AG08395 (cell line): ENCODE measurements at regions not wholly inside any gene's neighbourhood (a gene's known extent, or its start where the extent isn't known, plus 50 kb on each side); places are given as distances from the start of the nearest gene placed in this dataset.
A peak's percentile ranks its signal among the peaks of the same experiment; 100 is the strongest.

Experiments used
- DNase-seq: peaks from one replicate; pipeline ENCODE4 v3.0.0; 2012; ENCODE audit warnings: mixed read lengths, low spot score

DNA sequence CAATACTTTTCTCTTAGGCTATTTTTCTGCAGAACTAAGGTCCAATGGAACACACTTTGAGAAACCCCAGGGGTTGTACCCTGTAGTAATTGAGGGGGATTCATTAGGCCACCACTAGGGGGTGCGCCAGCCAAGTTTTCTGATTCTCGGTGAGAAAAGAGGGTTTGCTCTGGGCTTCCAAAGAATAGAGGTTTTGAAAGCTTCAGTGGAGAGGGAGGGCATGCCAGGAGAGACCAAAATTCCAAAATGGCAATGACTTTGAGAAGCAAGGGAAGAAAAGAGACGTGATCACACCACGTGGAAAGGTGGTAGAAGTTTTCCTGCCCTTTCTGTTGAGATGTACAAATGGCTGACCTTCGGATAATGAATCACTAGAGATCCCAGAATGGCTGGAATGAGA is 323.3 kb downstream of the RPS6KC1 start:
- peak; percentile 76 for DNase-seq

DNA sequence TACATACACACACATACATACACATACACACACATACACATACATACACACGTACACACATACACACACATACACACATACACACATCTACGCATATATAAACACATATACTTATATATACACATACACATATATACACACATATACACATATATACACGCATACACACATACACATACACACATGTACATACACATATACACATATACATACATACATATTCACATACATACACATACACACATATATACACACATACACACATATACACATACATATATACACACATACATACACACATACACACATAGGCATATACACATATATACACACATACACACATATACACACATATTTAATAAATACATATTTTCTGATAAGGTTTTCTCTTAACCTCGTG is 324.0 kb downstream of the RPS6KC1 start:
- no peak for DNase-seq

DNA sequence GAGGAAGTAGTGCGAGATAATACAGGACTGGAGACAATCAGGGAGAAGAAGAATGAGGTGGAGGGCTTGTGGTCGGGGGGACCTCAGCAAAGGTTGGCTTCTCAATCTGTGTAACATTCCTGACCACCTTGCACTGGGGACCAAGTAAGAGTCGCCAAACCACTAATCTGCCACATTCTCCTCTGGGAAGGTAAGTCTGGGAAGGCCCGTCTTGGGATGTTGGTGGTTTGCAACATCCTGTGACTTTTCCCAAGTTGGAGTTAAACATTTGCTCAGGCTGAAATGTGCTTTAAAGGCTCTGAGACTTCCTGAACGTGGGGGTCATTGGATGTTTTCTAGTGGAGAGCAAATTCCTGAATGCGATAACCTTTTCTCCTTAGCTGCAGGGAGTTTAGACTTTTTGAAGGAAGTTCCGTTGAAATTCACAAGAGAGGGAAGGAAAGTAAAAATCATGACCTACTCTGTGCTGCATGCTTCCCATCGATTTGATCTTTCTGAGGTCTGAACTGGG is 325.9 kb downstream of the RPS6KC1 start:
- no peak for DNase-seq

DNA sequence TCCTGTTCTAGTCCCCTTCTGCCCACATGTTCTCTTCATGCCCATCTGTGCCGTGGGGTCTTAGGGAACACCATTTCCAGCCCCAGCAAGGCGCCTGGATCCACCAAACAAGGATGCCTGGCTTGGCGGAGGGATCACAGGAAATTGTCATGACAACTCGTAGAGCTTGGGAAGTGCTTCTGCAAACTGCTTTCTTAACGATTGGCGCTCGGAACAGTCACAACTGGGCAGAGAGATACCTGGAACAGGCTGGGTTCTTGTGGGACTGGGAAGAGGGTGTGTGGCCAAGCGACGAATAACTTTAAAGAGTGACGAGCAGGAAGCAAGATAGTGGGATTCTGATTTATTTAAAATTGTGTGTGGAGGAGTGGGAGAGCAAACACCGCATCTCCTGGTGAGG is 329.8 kb downstream of the RPS6KC1 start:
- DNase-seq, result no peak

DNA sequence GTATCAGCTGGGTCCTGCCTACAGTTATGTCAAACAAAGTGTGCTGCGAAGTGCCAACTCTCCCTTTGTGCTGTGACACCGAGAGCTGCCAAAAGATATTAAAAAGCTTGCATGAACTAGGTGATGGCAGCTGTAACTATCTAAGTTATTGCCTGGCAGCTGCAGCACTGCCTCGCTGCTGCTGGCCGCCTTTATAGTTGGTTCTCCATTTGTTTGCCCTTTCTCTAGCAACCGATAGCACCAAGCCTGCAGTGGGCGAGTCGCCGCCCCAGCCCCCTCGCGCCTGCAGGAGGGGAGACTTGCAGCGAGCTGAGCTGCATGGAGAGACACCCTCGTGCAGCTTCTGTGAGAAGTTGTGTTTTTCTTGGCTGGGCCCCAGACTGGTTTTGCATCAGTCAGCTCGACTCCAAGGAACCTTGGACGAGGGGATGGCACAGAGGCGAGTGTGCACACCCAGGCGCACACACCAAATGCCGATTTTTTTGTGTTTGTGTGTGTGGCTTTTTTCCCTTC is 330.6 kb downstream of the RPS6KC1 start:
- no peak for DNase-seq

DNA sequence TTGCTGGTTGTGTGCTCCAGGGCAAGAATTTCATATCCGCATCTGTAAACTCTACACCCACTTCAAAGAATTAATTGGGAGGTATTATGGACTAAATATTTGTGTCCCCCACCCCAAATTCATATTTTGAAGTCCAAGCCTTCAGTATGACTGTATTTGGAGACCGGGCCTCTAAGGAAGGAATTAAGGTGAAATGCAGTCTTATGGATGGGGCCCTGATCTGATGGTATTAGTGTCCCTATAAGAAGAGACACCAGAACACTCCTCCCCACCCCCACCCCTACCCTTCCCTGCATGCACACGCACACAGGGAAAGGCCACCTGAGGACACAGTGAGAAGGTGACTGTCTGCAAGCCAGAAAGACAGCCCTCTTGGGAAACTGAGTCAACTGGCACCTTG is 332.4 kb downstream of the RPS6KC1 start:
- no peak for DNase-seq

DNA sequence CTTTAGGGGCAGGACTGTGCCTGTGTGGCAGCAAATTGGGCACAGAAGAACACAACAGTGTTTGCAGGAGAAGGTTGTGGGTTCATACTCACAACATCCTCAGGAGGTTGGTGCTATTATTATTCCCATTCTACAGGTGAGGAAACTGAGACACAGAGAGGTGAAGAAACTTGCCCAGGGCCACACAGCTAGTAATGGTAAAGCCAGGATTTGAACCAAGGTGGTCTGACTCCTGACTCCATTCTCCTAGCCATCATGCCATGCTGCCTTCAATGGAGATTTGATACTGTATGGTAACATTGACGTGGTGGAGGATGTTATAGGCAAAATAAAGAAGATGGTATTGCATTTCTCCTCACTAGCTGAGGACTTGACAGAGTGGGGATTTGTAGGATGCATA is 334.2 kb downstream of the RPS6KC1 start:
- no peak for DNase-seq

DNA sequence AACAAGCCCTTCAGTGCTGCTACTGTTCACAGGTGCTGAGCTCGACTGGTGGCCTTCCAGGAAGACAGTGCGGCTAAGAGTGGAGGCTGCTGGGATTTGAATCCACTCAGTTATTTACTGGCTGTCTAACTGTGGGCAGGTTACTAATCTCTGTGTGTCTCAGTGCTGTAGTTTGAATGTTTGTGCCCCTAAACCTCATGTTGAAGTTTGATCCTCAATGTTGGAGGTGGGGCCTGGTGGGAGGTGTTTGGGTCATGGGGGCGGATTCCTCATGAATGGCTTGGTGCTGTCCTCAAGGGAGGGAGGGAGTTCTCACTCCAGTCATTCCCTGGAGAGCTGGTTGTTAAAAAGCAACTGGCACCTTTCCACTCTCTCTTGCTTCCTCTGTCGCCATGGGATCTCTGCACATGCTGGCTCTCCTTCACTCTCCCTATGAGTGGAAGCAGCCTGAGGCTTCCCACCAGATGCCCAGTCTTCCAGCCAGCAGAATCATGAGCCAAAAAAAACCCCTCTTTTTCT is 334.8 kb downstream of the RPS6KC1 start:
- DNase-seq, result no peak

DNA sequence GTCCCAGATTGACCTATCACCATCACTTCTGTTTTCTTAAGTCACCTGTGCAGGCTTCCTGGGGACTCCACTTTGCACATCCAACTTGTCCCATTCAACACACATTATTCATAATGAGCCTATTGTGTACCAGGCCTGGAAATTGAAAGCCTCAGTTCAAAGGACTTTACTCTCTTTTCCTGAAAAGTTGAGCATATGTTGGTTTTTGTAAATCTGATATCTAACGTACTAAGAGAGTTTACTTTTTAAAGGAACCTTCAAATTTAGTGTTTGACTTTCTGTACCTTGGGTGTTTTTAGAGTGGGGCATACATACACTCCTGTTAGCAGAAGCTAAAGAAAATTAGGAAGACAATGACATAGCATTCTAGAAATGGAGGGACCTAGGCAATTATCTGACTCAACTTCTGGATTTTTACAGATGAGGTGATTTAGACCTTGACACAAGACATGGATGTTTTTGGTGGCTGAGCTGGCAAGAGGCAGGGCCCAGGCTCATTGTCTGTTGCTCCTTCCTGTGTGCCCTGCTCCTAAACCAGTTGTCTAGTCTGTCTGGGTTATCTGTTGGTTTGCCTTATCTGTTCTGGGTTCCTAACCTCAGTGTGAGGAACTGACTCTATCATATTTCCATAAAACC is 336.5 kb downstream of the RPS6KC1 start:
- no peak for DNase-seq

DNA sequence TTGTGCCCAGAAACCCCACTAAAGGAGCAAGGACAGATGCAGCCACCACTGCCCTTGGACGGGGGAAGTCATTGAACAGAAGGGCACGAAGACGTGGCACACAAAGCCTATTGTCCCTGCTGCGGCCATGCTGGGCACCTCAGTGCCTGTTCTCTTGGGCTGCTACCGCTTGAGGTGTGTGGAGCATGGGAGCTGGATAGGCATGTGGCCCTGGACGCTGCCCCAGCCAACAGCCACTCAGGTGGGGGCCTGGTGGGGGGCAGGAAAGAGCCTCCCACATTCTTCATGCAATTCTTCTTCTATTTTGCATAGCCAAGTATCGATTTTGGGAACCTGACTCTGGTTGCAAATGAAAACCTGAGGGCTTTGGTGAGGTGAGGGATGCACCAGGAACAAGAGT is 337.2 kb downstream of the RPS6KC1 start:
- no peak for DNase-seq

DNA sequence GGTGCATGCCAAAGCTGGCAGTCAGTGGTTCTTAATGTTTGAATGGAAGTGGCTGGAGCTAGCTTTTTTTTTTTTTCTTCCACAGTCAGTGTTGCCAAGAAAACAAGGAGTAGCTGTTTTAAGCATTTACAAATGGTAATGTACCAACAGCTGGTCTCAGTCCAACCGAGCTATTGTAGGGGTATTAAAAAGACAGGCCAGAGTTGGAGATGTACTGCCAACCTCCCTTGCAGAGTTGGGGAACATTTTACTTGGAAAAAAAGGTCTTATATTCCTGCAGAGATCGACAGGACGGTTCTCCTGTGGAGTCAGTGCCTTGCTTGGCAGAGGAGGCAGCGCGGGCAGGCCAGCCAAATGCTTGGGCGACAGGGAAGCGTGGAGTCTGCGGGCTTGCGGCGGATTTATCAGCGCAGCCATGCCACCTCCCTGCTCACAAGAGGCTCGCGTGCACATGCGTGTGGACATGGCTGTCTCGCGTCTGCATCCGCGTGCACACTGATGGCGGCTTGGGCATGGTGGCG is 338.1 kb downstream of the RPS6KC1 start:
- no peak for DNase-seq

DNA sequence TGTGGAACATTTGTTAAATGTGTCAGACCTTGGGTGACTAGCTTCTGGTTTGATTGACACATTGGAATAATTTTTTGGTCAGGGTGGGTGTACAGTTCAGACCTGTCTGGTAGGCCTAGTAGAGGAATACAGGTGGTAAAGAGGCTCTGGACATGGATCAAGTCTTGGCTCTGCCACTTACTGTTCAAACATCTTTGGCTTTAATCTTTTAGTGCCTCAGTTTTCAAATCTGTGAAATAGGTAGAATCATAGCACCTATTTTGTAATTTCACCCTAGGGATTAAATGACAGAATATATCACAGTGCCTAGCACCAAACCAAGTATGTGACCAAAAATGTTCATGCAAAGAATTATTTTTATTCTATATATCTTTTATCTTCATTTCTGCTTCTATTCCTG is 340.4 kb downstream of the RPS6KC1 start:
- DNase-seq, result no peak

DNA sequence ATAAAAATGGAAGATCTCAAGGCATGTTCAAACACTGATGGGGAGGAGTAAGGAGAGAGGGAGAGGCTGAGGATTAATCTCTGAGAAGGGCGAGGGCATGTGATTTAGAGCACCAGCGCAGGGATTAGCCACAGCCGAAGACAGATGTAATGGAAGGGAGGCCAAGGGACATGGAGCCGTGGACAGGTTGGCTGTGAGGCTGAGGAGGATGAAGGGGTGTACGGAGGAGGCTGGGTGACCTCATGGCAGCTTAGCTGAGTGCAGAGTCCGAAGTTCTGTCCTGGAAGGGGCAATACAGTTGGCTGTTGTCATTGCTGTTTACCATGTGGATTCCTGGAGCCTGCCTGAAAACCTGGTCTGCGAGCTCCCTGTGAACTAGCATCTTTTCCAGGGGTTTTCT is 342.8 kb downstream of the RPS6KC1 start:
- no peak for DNase-seq

DNA sequence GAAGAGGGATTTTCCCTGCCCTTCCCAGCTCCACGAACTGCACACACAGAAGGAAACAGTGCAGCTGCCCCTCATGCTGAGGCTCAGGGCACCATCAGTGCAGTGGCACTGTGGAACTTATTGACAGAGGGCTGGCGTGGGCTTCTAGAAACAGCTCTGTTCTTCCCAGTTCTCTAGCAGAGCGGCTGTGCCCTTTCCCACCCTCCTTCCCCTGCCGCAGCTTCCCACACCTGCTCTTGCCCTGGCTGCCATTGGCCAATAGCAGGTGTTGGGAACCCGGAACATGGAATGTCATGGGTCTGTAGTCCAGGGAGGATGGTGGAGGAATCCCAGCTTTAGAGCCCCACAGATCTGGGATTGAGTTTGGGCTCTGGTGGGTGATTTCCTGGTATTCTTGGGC is 343.8 kb downstream of the RPS6KC1 start:
- DNase-seq, result no peak

DNA sequence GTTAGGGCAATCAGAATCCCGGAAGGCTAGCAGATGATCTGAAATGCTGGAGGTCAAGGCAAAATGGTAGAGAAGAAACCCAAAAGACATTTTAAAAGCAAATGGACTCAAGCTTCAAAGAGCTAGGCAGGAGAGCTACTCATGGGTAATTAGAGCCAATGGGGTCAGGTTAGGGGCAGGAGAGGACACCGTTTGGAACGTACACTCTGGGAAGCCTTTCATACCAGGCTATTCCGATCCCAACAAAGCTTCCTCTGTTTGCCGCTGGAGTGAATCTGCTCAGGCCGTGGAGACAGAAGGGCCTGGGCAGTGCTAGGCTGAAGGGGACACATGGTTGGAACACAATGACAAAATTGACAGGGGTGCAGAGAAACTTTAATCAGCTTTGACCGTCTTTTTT is 346.6 kb downstream of the RPS6KC1 start:
- no peak for DNase-seq

DNA sequence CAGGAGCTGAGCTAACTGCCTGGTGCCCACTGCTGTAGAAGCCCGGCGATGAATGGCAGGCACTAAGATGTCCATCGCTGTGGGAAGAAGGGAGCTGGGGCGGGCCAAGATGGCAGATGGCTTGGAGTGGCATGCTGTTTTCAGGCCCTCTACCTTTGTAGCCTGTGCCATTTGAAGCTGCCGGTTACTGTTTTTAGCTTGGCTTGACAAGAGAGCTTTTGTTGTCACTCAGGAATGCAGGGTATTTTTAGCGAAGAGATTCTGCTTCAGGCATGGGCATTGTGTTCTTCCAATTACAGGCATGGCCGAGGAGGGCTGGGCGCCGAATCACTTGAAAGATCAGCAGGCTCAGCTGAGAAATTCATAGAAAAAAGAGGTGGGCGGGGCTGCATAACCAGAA is 348.7 kb downstream of the RPS6KC1 start:
- no peak for DNase-seq

DNA sequence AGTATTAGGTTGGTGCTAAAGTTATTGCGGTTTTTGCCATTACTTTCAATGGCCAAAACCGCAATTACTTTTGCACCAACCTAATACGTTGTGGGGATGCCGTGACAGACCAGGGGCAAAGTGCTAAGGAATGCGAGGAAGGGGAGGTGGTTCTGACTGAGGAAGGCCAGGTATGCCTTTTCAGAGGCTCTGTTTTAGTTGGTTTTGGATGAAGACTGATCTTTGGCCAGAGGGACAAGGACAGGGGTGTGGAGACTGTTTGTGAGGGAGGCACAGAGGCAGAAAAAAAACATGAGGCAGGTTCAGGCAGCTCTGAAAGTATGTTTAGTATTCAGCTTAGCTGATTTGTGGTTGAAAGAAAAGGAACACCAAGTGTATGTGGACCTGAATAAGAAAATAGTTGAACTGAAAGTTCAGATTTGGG is 358.2 kb downstream of the RPS6KC1 start:
- DNase-seq, result no peak

DNA sequence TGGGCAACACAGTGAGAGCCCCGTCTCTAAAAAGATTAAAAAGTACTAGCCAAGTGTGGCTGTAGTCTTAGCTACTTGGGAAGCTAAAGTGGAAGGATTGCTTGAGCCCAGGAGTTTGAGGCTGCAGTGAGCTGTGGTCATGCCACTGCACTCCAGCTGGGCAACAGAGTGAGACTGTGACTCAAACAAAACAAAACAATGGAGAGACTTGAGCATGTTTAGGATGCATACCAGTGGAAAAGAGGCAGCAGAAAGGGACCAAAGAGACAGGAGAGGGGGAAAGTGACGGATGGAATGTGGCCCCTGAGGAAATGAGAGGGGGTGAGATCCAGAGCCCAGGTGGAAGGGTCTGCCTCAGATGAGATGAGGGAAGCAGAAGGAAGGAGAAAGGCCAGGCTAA is 358.9 kb downstream of the RPS6KC1 start:
- DNase-seq, result no peak

DNA sequence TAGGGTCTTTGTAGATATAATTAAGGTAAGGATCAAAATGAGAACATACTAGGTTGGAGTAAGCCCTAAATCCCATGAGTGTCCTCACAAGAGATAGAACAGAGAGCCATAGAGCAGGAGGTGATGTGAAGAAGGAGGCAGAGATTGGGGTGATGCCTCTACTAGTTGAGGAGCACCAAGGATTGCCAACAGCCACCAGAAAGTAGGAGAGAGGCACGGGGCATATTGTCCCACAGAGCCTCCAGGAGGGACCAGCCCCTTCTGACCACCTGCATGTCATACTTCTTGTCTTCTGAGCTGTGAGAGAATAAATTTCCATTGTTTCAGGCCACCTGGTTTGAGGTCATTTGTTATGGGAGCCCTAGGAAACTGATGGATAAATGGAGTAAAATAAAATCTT is 363.3 kb downstream of the RPS6KC1 start:
- DNase-seq, result no peak

DNA sequence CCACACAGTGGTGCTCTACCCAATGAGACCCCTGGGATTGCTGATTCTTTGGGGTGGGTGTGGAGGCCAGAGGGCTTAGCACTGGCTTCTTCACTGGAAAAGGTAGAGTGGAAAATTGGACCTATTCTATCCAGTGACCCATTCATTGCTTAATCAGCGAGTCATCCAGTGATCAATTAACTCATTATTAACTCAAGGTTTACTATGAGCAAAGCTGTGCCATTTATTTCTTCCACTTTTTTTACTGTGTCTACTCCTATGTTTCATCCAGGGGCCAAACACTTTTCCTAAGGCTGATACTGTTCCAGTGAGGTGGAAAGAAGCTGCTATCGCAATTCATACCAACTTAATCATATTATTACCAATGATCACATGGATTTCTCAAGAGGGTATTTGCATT is 363.9 kb downstream of the RPS6KC1 start:
- DNase-seq, result no peak

DNA sequence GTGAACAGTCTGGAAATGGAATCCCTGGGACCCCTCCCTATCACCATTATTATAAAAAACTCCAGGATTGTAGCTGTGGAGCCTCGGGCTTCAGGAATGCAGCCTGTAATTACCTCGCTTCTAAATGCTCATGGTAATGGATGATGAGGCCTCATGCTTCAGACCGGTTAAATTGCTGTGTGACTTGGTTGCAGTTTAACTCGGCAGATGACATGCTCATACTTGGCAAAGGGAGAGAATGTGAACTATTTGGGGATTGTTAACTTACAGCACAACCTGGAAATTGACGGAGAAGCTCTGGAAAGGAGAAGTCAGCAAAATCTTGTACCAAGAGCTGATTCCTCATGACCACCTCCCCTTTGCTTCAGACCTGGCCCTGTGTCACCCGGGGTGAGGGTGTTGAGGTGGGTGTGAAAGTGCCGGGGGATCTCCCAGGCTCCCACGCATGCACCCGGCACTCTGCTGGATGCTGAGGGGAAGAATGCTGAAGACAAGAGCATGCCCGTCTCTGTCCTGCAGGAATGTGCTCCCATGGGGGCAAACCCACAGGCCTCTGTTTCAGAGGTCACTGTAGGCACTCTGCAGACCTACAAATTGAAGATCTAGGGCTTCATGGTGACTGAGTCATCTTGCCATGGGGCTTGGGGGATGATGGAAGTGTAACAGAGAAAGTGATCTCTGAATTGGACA is 364.8 kb downstream of the RPS6KC1 start:
- no peak for DNase-seq

DNA sequence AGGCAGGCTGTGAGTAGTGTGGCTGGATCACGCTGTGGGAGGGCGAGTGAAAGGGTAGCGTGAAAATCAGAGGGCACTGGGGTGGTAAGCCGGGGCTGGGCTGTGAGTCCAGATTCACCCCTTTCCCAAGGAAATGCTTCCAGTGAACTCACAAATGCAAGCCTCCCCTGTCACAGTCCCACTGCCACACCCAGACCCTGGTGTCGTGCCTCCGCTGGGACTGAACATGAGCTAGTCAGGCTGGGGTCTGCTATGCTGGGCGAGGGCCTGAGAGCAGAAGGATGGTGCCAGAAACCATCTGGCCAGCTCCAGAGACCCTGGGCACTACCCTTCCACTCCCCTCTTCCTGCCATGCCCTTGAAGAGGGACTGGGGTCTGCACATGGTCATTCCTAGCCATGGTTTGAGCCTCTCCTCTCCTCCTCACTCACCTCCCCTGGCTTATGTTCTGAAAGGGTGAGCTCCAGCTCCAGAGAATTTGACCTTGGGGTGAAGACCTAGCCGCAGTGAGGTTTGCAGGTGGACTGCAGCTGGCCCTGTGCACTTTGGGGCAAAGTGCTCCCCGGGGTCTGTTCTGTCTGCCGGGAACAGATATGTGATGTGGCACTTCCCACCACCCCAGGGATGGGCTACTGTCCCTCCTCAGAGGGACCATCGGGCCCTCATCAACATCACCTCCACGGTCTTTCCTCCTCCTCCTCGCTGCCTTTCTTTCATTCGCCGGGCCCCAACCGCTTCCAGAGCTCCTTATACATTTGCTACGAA is 365.6 kb downstream of the RPS6KC1 start:
- DNase-seq, result no peak
